ENCODE measurements at regions not wholly inside any gene's neighbourhood (a gene's known extent, or its start where the extent isn't known, plus 50 kb on each side); places are given as distances from the start of the nearest gene placed in this dataset.

GRCh38 chr12:13383379-13383778 lies 186.9 kb downstream of the EMP1 start:
- DNase-seq (ENCODE audit: extremely low read depth, low read depth) = no peak
- TF ChIP-seq CTCF (IDR thresholded peaks at IDR 0.05; ENCODE audit: low read depth, low read length) = no peak

- no peak for TF ChIP-seq CTCF (IDR thresholded peaks at IDR 0.05; ENCODE audit: low read depth, low read length)
- no peak for DNase-seq (ENCODE audit: extremely low read depth, low read depth)
Measured at GRCh38 chr12:13380297-13380696, 183.8 kb downstream of the EMP1 start.

- DNase-seq (ENCODE audit: extremely low read depth, low read depth) = no peak
- no peak for TF ChIP-seq CTCF (IDR thresholded peaks at IDR 0.05; ENCODE audit: low read depth, low read length)
Measured at GRCh38 chr12:13379531-13380188, 183.1 kb downstream of the EMP1 start.

GRCh38 chr12:13377698-13378097 lies 181.2 kb downstream of the EMP1 start:
- TF ChIP-seq CTCF (IDR thresholded peaks at IDR 0.05; ENCODE audit: low read depth, low read length) = no peak
- DNase-seq (ENCODE audit: extremely low read depth, low read depth) = no peak

- no peak for DNase-seq (ENCODE audit: extremely low read depth, low read depth)
- no peak for TF ChIP-seq CTCF (IDR thresholded peaks at IDR 0.05; ENCODE audit: low read depth, low read length)
Measured at GRCh38 chr12:13376610-13377373, 180.3 kb downstream of the EMP1 start.

GRCh38 chr12:13375583-13376345 lies 179.2 kb downstream of the EMP1 start:
- TF ChIP-seq CTCF (IDR thresholded peaks at IDR 0.05; ENCODE audit: low read depth, low read length) = no peak
- no peak for DNase-seq (ENCODE audit: extremely low read depth, low read depth)

- TF ChIP-seq CTCF (IDR thresholded peaks at IDR 0.05; ENCODE audit: low read depth, low read length) = no peak
- no peak for DNase-seq (ENCODE audit: extremely low read depth, low read depth)
Measured at GRCh38 chr12:13374793-13375192, 178.3 kb downstream of the EMP1 start.
